ENCODE measurements at regions not wholly inside any gene's neighbourhood (a gene's known extent, or its start where the extent isn't known, plus 50 kb on each side); places are given as distances from the start of the nearest gene placed in this dataset.
A peak's percentile ranks its signal among the peaks of the same experiment; 100 is the strongest.
"Not testable (repeated sequence)": the region's sequence is repeated elsewhere in the genome, so short reads cannot be mapped to it uniquely, and the experiment has no call there.

- not testable (repeated sequence) for DNase-seq
Observed at GRCh38 chr2:132273585-132273984, 111.8 kb upstream of the ANKRD30BL start.

DNA sequence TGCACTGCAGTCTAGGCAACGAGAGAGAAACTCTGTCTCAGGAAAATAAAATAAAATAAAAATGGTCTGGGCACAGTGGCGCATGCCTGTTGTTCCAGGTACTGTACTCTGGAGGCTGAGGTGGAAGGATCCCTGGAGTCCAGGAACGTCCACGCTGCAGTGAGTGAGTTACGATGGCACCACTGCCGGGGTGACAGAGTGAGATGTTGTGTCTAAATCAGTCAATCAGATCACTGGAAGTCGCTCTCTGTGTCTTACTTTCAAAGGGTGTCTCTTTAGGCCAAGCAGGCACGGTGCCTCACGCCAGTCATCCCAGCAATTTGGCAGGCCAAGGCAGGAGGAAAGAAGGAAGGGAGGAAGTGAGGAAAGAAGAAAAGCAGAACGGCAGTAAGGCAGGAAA lies 112.2 kb upstream of the ANKRD30BL start:
- DNase-seq: no peak

DNA sequence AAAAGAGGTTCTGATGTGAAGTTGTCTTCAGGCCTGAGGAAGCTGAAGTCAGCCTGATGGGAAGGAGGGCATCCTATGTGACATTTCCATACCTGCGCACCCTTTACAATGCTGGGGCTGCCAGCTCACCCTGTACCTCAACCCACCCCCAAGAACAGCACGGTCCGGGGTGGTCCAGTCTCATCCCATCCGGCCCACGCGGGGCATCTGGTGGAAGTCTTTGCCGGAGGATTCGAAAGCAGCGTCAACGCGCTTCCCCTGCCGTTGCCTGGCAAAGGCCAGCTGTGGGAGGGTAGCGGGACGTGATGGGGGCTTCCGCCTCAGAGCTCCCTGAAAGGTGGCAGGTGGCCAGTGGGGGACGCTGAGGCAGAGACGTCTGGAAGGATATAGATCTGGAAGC lies 113.6 kb upstream of the ANKRD30BL start:
- no peak for DNase-seq

DNA sequence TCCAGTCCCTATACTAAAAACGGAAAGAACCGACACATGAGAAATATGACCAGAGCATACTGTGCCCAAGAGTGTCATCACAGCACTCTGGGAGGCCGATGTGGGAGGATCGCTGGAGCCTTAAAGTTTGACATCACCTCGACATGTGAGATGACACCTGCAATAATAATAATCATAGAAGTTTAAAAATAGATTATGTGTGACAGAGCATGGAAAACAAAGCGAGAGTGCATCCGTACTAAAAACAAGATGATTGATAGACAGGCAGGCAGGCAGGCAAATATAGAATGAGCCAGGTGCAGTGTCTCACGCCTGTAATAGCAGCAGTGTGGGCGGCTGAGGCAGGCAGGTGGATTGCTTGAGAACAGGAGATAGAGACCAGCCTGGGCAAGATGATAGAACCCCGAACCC lies 114.8 kb upstream of the ANKRD30BL start:
- DNase-seq: no peak

GRCh38 chr2:132278267-132278666 lies 116.5 kb upstream of the ANKRD30BL start:
- no peak for DNase-seq

DNA sequence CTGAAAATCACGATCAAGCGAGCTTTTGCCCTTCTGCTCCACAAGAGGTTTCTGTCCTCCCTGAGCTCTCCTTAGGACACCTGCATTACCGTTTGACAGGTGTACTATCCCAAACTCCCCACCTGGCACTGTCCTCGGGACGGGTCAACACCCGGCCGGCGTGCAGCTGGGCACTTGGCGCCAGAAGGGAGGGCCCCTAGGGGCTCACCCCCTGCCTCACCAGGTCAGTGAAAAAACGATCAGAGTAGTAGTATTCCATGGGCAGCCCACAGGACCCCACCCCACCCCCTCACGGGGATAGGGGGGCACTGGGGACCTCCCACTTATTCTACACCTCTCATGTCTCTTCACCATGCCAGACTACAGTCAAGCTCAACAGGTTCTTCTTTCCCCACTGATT lies 117.6 kb upstream of the ANKRD30BL start:
- no peak for DNase-seq

DNA sequence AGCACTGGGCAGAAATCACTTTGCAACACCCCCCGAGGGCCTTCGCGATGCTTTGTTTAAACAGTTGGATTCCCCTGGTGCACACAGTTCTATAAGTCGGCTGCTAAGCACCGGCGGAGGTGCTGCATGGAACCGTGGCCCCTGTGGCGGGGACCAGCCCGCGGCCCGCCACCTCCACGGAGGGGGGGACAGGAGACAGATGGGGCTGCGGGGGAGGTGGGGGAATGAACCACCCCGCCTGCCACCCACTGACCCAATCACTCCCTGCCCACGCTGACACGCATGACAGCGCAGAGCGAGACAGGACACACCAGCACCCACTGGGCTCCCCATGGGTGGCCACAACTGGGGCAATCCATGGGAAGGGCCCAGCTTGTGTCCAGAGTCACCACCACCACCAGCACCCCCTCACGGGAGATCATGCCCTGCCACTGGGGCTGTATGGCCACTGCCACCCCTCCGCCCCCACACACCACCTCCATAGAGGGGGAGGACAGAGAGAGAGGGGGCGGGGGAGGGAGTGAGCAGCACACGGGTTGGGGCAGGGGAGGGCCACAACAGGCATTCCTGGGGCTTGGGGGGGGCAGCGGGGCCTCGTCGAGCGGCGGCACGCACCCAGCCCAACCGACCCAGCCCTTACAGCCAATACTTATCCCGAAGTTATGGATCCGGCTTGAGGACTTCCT lies 118.3 kb upstream of the ANKRD30BL start:
- no peak for DNase-seq

GRCh38 chr2:132280912-132281311 lies 119.2 kb upstream of the ANKRD30BL start:
- DNase-seq: no peak

DNA sequence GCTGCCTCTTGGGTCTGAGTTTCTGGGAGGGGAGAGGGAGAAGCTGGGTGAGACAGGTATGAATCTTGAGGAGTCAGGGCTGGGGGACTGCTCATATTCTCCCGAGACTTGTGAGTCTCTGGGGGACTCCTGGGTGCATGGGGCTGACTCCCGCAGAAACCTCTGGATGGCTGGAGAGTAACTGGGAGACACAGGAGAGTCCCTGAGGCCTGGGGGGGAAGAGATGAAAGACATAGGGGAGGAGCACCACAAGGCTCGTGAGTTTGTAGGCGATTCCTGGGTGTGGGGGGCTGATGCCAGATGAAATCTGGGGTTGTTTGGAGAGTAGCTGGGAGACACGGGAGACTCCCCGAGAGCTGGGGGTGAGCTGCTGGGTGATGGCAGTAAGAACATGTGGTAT lies 120.4 kb upstream of the ANKRD30BL start:
- not testable (repeated sequence) for DNase-seq

GRCh38 chr2:132282911-132283310 lies 121.2 kb upstream of the ANKRD30BL start:
- no peak for DNase-seq

GRCh38 chr2:132286289-132286911 lies 124.6 kb upstream of the ANKRD30BL start:
- not testable (repeated sequence) for DNase-seq

- DNase-seq: not testable (repeated sequence)
Observed at GRCh38 chr2:132287910-132288309, 126.2 kb upstream of the ANKRD30BL start.

DNA sequence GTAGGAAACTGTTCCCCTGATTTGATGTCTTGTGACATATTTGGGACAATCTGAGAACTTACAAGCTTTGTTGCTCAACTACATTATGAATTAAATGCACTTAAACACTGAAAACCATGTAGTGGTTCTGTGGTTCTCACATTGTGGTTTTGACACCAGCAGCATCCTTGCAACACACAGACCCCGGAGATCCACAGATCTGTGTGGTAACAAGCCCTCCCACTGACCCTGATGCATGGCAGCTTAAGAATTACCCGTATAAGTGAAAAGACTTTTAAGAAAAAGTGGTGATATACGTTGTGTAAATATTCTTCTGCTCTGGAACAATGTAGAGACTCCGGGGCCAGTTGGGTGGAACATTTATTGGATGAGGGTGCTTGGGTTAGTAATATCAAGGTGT lies 127.4 kb upstream of the ANKRD30BL start:
- not testable (repeated sequence) for DNase-seq

- DNase-seq: not testable (repeated sequence)
Observed at GRCh38 chr2:132289812-132290211, 126.8 kb upstream of the GPR39 start.

- peak; percentile 0 for DNase-seq
Observed at GRCh38 chr2:132300592-132301378, 115.8 kb upstream of the GPR39 start.

DNA sequence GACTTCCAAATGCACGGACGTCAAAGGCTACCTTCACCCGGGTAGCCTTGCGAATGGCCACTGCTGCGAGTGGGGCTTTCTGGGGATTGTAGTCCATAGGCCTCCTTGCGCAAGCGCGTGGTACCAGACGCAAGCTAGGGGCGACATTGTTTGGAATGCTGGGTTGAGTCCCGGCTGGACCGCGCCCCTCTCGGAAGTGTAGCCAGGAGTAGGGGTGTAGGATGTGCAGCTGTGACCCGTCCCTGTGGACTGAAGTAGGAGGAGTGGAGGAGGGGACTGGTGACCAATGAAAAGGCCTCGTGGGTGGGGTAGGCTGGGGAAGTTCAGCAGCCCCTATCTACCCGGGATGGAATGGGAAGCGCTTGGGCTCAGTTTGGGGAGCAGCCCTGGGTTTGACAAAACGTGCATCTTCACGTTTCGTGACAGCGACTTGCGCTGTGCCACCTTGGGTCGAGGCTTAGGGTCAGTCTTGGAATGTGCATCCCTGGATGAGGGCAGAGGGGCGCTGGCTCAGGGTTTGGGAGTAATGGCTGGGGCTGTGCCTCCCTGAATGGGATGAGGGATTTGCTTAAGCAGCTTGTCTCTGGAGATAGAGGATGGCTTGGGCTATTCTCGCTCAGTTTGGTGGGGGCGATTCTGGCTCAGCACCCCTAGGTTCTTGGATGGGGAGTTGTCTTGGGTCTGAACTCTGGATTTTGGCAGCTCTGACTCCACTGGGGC lies 111.8 kb upstream of the GPR39 start:
- DNase-seq: peak; percentile 71

GRCh38 chr2:132307613-132308198 lies 108.9 kb upstream of the GPR39 start:
- DNase-seq: not testable (repeated sequence)

GRCh38 chr2:132309203-132309602 lies 107.4 kb upstream of the GPR39 start:
- not testable (repeated sequence) for DNase-seq

DNA sequence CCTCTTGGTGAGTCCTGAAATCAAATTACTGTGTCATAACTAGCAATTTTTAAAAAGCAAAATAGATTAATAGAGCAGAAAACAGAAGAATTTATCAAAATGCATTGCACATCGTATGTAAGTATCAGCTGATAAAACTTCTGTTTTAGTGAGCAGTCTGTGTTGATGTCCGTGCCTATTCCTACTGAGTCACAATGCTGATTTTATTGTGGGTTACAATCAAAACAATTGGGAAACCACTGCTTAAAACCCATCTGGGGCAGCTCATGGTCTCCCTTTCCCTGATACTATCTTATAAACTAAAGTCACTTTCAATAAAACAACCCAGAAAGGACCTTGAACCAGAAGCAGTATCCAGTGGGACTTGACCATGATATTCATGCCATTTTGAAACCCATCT lies 101.1 kb upstream of the GPR39 start:
- DNase-seq: not testable (repeated sequence)

- DNase-seq: not testable (repeated sequence)
Observed at GRCh38 chr2:132317026-132317680, 99.5 kb upstream of the GPR39 start.

GRCh38 chr2:132318481-132318880 lies 98.1 kb upstream of the GPR39 start:
- not testable (repeated sequence) for DNase-seq

DNA sequence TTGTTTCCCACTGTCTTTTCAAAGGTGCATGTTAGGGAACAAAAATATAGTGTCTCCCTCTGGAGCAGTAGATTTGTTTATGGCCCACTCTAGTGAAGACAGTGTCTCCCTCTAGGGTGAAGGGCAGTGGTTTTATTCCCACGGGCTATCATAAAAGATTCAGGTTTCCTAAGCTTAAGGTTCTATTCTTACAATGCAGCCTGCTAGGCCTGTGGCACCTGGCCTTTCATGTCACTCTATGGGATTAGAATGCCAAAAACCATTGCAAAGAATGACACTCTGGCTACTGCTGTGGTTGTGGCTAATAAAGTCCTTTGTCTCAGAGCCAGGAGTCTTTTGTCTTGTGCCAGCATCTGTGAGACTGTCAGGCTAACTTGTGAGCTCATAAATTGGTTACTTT lies 92.6 kb upstream of the GPR39 start:
- not testable (repeated sequence) for DNase-seq

Measured in DMS53 (cell line).